ENCODE measurements at regions not wholly inside any gene's neighbourhood (a gene's known extent, or its start where the extent isn't known, plus 50 kb on each side); places are given as distances from the start of the nearest gene placed in this dataset.

DNA sequence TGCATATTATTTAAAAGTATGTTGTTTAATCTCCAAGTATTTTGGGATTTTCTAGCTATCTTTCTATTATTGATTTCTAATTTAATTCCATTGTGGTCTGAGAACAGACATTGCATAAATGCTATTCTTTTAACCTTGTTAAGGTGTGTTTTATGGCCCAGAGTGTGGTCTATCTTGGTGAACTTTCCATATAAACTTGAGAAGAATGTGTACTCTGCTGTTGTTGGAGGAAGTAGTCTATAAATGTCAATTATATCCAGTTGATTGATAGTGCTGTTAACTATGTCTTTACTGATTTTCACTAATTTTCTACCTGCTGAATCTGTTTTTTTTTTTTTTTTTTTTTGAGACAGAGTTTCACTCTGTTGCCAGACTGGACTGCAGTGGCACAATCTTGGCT, 180.9 kb downstream of the ZNF621 start:
- DNase-seq = no peak

DNA sequence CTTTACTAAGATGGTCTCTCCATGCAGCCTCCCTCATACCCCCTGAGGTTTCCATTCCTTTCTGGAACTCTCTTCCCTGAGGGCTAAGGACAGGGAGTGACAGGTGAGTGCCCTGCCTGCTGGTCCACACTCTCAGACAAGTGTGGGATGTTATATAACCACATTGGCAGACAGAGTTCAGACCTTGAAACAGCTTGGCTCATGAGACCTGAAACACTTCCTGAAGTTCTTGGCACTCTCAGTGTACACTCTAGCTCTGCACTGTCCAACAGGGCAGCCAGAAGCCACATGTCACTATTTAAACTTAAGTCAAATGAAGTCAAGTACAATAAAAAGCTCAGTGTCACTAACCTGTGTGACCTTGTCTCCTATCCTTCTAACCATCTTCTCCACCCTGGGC, 188.5 kb downstream of the ZNF621 start:
- no peak for DNase-seq

DNA sequence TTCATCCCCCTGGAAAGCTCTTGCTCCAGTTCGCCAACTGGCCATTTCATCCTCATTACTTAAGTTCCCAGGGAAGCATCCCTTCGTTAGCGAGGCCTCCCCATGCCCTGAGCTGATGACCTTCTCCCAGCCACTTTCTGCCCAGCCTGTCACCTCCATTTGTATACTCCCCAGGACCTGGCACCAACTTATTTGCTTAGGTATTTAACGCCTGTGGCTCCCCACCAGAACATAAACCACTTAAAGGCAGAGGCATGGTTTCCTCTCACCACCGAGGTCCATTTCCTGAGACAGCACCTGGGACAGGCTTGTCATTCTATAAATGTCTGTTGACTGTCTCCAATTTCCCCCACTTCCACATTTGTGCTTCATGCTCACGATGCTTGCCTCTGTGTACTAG, 189.0 kb downstream of the ZNF621 start:
- no peak for DNase-seq

DNA sequence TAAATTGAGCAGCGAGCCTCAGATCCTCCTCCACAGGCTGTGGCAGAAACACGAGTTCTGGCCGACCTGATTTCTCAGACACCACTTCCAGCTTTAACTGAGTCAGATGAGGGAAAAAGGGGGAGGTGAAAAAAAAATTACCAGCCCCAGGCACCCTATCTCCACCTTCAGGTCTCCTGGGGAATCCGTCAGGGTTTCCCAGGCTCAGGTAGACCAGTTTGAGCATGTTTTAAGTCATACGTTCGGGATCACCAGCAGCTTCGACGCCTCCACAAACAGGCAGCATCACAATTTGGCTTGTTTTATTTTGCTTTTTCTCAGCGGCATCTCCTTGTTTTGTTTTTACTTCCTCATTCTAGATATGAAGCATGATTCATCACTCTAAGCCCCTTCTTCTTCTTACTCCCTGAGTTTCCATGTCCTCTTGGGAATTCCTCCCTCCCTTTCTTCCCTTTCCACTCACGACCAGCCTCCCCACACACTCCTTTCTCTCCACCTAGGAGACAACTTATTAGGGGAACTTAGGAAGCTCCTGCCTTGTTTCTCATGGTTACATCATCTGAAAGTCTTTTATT, 190.1 kb downstream of the ZNF621 start:
- DNase-seq = no peak

DNA sequence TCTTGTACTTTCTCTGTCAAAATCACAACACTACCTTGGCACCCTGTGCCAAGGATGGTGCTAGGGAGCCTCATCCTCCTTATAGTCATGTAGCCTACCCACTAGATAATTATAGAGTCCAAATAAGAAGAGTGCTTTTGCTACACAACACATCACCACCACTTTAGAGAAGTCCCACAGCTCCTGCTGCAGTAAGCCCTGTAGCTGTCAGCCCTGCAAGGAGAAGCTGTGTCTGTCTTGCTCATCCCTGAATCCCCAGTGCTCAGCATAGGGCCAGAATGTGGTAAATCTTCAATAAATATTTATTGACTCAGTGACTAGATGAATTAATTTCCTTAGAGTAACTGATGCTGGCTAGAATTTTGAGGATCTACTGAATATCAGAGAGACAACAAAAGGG, 190.8 kb downstream of the ZNF621 start:
- DNase-seq = no peak

DNA sequence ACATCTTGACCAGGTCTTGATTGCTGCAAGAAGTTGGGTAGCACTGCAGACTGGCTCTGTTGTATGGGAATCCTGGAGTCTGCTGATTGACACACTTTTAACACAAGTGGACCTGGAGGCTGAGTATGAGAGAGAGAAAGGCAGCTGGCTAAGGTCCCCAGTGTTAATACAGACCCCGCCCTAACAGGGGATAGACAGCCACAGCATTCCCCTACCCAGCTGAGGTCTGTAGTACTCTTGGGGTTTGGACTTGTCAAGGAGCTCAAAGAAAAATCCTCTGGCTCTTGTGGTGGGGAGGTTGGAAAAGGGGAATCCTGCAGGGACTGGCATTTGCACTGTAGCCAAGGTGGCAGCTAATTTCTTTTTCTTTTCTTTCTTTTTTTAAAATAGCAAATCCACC, 192.7 kb downstream of the ZNF621 start:
- no peak for DNase-seq

DNA sequence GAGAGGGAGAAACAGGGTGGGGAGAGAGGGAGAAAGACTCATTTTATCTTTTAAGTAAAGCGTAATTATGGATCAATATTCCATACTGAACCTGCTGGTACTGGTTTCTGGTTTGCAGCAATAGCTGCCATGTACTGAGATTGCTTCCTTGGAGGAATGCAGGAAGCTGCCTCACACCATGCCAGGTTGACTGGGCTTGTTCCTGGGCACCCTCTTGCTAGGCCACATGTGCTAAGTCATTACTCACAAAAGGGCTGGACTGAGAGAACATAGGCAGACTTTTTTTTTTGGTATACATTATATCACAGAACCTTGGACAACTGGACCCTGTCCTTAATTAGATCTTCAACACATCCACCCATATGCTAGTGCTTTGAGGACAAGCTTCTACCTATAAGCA, 193.4 kb downstream of the ZNF621 start:
- DNase-seq = no peak

DNA sequence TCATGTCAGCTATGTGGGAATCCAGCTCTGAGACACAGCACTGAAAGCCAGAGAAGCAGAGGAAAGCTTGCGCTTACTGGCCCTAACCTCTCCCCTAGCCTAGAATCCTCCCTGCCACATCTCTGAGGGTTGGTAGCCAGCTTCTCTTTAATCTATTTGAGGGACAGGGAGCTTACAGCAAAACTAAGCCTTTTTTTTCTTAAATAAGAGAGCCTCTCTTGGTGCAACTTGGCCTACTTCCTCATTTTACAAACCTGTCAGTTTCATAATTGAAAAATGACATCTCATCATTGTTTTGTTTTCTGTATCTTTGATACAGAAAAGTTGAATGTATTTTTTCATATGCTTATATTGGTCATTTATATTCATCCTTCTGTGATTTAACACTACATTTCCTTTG, 193.9 kb downstream of the ZNF621 start:
- no peak for DNase-seq

DNA sequence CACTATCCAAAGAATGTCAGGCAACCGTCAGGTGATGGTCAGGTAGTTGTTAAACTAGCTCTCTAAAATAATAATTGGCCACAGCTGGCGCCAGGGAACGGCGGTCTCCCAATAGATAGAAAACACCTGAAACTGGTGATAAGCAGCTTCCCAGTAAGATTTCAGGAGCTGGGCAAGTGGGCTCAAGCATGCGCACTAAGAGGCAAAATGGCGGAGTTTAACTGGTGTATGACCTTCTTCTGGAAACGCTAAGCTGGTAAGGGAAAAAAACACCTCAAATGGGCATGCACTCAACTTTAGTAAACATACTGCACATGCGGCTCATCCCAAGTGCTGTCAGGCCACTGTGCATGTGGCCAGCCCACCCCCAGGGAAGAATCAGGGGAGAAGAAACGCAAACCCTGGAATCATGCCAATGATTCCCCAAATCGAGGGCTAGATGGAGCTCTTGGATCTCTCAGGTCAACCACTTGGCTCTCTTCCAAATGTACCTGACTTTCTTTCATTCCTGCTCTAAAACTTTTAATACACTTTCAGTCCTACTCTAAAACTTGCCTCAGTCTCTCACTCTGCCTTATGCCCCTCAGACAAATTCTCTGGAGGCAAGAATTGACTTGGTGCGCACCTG, 195.0 kb downstream of the ZNF621 start:
- no peak for DNase-seq

DNA sequence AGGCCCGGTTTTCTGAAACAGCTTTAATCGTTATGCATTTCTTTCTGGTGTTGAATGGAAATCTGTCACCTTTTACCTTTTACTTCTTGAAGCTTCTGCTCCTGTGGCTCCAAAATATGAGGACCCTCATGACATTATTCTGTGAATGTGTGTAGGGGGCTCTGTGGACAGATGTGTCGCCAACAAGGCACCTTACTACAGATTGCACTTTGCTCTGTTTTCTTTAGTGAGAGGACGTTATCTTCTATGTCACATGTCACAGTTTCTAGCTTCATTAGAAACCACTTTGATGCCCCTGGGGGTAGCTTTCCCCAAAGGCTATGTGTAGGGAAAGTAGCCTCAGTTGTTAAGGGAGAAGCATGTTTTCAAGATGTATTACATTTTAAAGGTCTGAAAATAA, 195.6 kb downstream of the ZNF621 start:
- DNase-seq = no peak

DNA sequence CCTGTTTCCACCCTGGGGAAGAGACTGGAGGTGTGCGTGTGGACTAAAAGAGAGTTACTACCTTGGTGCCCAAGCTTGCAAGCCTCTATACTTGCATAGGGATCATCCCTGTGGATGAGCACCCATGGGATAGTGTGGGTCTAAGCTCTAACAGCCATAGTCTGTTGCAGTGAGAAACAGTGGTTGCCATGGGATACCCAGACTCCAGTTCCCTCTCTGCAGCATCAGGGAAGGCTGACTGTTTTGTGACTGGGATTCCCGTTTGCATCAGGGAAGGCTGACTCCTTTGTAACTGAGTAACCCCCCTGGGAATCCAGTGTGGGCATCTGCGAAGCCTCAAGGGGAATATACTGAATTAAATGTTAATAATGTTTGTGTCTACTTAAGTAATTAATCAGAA, 196.1 kb downstream of the ZNF621 start:
- no peak for DNase-seq

DNA sequence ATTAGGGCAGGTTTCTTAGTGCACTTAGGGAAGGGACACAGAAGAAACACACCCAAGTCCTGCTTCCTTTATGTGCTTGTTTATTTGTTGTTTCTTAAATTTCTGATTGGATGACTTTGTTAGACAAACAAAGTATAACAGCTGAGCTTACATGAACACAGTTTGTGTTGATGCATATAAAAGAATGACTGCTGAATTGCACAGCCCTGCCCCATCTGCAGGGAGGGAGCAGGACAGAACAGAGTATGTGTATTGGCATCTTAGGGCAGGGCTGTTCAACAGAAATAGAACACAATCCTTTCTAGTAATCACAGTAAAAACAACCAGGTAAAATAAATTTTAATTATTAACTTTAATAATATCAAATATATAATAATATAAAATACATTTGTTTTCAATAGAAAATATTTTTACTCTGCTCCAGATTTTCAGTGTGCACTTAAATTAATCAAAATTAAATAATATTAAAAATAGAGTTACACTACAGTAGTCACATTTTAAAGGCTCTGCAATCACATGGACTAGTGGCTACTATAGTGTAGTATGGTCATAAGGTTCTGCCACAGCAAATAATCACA, 198.4 kb downstream of the ZNF621 start:
- no peak for DNase-seq

DNA sequence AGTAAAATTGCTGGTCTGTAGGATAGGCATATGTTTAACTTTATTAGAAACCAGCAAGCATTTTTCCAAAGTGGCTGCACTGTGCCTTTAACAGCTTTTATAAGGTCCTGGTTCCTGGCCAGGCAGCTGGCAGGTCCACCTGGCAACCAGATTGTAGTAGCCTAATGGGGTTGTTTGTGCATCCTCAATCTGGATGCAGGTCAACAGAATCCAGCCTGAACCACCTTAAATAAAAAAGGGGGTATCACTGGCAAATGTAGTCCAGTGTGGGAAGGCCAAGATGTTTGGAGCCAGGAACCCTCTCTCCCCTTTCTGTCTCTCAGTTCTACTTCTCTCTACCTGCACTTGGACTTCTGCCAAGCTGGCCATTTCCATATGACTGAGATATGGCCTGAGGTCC, 200.3 kb downstream of the ZNF621 start:
- no peak for DNase-seq

DNA sequence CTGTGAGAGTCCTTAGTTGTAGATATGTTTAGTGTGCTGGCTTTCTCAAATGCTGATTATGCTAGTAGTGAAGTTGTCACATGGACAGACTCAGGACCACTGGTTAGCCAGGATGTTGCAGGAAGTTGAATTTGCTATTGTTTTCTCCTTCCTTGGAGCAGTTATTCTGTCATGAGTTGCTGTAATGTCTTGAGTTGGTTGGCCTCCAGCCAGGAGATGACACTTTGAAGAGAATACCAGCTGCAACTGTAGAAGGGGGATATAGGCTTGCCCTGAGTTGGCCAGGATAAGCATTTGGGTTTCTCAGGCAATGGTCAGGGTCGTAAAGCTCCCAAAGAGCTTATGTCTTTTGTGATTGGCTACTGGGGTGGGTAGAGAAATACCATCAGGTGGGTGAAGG, 206.7 kb downstream of the ZNF621 start:
- DNase-seq = no peak

DNA sequence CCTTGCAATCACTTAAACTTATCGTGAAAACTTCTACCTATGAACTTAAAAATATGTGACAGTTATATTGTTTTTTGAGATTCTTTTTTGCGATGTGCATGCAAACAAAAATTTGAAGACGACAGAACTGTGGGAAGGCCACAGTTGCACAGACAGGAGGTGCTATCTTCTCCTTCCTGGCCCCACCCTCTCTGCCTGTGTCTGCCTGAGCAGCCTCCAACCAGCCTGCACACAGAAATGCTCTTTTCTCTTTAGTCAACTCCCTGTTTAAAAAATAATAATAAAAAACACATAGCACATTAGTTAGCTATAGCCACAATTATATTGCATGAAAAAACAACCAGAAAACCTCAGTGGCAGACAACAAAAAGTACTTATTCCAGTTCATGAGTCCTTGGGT, 212.2 kb downstream of the ZNF621 start:
- DNase-seq = no peak

DNA sequence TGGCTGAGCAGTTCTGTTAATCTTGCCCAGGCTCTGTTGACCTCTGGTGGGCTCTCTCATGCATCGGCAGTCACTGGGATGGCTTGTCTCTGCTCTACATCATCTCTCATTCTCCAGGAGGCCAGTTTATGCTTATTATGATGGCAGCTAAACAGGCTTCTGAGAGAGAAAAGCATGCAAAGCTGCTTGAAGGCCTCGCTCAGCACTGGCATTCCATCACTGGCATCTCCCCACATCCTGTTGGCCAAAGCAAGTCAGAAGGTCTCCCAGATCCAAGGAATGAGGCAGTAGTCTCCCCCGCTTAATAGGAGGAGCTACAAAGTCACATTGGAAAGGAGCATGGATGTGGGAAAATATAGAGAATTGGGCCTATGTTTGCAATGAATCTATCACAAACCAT, 212.6 kb downstream of the ZNF621 start:
- no peak for DNase-seq

DNA sequence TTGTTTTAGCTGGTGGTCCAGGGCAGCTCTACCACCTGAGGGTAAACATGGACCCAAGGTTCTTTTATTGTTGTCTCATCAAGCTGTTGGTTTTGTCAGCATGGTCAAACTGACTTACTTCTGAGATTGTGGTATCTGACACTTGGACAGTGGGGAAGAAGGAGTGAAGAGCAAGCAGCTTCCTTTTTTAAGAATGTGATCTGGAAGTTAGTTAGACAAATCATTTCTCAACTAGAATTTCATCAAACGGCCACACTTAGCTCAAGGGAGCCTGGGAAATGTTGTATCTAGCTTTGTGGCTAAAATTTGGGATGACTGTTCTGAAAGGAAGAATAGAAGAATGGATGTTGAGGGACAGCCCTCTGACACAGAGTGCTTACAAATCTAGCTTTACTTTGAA, 215.2 kb downstream of the ZNF621 start:
- DNase-seq = no peak

DNA sequence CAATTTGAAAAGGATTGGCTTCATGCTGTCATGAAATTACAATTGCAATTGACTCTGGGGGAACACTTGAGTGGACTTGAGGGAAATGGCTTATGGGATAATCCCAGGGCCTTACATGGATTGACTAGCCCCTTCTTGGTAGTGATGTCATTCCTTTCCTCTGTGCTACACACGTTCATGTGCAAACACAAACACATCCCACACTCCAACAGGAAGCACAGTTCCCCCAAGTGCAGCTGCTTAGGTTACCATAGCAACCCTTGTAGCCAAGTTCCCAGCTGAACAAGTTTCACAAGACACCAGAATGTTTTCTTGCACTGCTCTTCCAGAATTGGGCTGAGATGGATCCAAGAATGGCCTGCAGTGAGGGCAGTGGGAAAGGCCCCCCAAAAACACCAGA, 217.0 kb downstream of the ZNF621 start:
- DNase-seq = no peak

DNA sequence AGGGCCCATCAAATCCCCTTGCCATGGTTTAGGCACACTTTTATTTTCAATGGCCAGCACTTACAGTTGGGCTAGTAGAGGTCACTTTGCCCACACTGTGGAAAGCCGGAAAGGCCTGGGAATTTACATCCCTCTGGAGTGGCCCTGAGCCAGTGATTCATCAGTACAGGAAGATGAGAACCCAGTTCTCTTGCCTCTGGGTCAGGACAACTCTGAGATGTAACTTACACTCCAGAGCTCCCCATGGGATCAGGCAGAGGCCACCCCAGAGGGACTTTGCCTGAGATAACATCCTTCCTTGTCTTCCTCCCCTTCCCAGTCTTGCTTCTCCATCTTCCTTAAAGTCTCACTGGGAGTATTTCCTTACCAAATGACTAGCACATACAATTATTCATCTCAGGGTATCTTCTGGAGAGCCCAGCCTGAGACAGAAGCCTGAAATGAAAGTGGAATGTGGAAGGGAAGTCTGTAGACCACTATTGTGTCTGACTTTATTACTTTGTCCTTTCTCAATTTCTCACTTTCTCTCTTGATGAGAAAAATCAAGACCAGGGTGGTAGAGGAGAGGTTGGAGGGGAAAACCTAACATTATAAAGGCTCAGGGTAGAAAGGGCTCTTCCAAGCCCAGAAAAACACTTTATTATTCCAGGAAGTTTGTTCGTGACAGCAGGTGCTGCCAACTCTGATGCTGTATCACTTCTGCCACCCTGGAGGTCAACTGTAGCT, 220.8 kb downstream of the ZNF621 start:
- DNase-seq = no peak

DNA sequence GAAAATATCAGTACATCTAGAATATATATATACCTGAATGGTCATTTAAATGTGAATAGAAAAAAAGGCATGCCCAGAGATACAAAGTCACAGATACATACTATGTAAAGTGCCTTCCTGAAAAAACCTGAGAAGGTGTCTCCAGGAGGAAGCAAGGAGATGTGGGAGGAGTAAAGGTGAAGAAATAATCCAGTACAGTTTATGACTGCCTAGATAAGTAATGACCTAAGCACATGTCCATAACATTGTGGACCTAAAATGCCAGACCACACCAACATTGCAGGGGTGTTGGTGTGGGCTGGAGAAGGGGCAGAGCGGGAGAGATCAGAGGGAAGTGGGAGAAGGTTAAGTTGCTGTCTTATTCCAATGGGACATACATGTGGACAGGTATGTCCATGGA, 226.9 kb downstream of the ZNF621 start:
- no peak for DNase-seq

DNA sequence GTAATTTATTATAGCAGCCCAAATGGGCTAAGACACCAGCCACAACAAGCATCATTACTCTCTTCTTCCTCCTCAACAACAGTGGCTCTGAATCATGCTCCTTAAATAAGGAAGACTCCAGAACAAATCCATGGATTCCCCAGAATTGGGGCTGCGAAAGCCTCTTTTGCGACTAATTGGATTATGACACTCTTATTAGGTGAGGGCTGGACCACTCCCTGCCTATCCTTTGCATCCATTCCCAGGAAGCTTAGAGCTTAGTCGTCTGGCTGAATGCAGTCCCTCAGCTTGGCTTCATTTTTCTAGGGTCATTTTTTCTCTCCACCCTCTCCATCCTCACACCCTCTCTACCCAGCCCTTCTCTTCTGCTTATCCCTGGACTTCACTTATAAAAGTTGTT, 227.7 kb downstream of the ZNF621 start:
- DNase-seq = no peak

DNA sequence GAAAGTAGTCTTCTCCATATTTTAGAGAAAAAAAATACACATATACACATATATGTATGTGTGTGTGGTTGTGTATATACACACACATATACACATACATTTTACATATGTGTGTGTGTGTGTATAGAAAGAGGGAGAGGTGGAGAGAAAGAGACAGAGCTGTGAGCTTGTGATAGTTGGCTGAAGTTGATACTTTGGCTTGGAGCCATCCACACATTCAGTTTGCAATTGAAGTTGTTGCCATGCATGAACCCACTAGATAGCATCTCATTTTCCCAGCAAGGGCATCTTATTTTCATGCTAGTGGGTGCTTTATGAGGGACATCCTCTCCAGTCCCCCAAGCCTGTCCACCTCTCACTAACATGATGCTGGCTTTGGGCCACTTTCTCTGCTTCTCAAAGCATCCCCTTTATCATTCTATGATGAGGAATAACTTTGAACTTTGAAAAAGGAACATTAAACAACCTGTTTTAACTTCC, 228.6 kb downstream of the ZNF621 start:
- DNase-seq = no peak

DNA sequence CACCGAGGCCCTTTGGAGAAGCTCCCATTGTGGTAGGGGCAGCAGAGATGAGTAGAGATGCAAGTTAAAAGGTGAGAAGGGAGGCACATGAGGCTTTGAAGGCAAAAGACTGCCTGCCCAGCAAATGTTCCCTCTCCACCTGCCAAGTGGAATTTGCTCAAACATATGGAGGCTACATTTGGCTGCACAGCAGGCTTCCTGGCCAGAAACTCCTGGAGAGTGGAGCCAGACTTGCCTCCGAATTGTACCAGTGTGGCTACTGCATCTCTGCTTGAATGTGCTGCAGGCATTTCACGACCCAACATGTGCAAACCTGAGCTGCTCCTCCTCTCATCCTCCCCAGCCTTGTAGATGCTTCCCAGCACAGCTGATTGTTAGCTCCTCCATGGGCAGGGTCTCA, 229.2 kb downstream of the ZNF621 start:
- DNase-seq = no peak

DNA sequence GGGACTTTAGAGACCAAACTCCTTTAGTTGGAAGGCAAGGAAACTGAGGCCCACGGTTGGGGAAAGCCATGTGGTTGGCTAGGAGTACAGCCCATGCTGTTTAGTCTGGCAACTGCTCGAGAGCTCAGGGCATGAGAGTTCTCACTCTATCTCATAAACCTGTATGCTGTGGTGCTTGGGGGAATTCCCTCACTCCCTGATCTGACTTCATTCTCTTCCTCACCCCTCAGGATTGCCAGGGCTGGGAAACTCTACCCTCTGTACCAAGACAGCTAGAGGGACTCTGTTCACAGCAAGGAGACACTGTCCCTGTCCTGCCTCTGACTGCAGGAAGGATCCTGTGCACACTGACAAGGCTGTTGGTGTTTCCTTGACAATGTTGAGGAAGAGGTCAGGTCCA, 230.2 kb downstream of the ZNF621 start:
- DNase-seq = no peak
